Caco-2 (cell line): ENCODE measurements at regions not wholly inside any gene's neighbourhood (a gene's known extent, or its start where the extent isn't known, plus 50 kb on each side); places are given as distances from the start of the nearest gene placed in this dataset.

Source experiments
- BruUV-seq: library from RNA; stranded (reverse); fragments of 400-500 nt; replicated peaks from 2 replicates; lab custom pipeline; 2021; lab: Mats Ljungman, UMichigan
- CTCF ChIA-PET: fragments of 300-600 bp; sonication (Branson Sonifier 250); formaldehyde crosslinking; loops from one replicate; lab custom pipeline; 2022; ENCODE audit warnings: antibody characterized with exemption; lab: Charles Lee
- POLR2A ChIA-PET: fragments of 300-600 bp; sonication (Branson Sonifier 250); formaldehyde crosslinking; loops from one replicate; lab custom pipeline; 2022; ENCODE audit warnings: antibody characterized with exemption; lab: Charles Lee
- DNase-seq, 2 experiments: peaks; one replicate each; pipeline versions ENCODE4 v3.0.0 to v3.0.0-alpha.2; 2020 to 2022
- H3K27me3 ChIP-seq: replicated peaks from 2 replicates; pipeline ENCODE4 v1.6.0; 2011; ENCODE audit warnings: low read length; ENCODE audit not compliant: control insufficient read depth, insufficient read depth
- H3K36me3 ChIP-seq: 2 replicates; pipeline ENCODE4 v1.5.1; 2011; ENCODE audit warnings: low read length; ENCODE audit not compliant: control insufficient read depth, insufficient read depth
- H3K4me1 ChIP-seq: fragments of 250-450 bp; sonication (Bioruptor Pico); 2 replicates; pipeline ENCODE4 v1.5.1; 2020; ENCODE audit warnings: mild to moderate bottlenecking
- H3K4me3 ChIP-seq: 2 replicates; pipeline ENCODE4 v1.5.1; 2011; ENCODE audit warnings: low read depth, mild to moderate bottlenecking, control low read depth, low read length
- H3K9me3 ChIP-seq: fragments of 250-450 bp; sonication (Bioruptor Pico); 2 replicates; pipeline ENCODE4 v1.5.1; 2020; ENCODE audit warnings: mild to moderate bottlenecking, moderate library complexity
- H3K27ac Mint-ChIP-seq: one replicate; pipeline ENCODE4 v1.8.0; 2022; ENCODE audit warnings: mixed read lengths; ENCODE audit not compliant: unreplicated experiment
- H3K27me3 Mint-ChIP-seq: one replicate; pipeline ENCODE4 v1.8.0; 2022; ENCODE audit warnings: mixed read lengths; ENCODE audit not compliant: insufficient read depth, unreplicated experiment
- H3K36me3 Mint-ChIP-seq: one replicate; pipeline ENCODE4 v1.8.0; 2022; ENCODE audit warnings: mild to moderate bottlenecking, mixed read lengths; ENCODE audit not compliant: insufficient read depth, unreplicated experiment
- H3K4me1 Mint-ChIP-seq: one replicate; pipeline ENCODE4 v1.8.0; 2022; ENCODE audit warnings: low read depth, mixed read lengths; ENCODE audit not compliant: unreplicated experiment
- H3K4me3 Mint-ChIP-seq: one replicate; pipeline ENCODE4 v1.8.0; 2022; ENCODE audit warnings: mild to moderate bottlenecking, moderate library complexity, mixed read lengths; ENCODE audit not compliant: unreplicated experiment
- H3K9me3 Mint-ChIP-seq: one replicate; pipeline ENCODE4 v1.8.0; 2022; ENCODE audit warnings: mixed read lengths; ENCODE audit not compliant: unreplicated experiment
- intact Hi-C: fragments of 100-400 bp; cut with micrococcal nuclease; formaldehyde crosslinking; loops from one replicate; pipeline ENCODE4 v1.10.0; 2022; ENCODE audit not compliant: unreplicated experiment
- TF ChIP-seq, protein P1 (sequence below), 2 experiments: fragments of 200-600 bp in 1 of 2; IDR thresholded peaks; 1 replicate in 1 of 2; 2 replicates in 1 of 2; pipeline versions ENCODE4 v1.5.1 to v1.8.0; 2011 to 2022; ENCODE audit warnings: antibody characterized with exemption in 1 of 2, control low read depth in 1 of 2, inconsistent platforms in 1 of 2, low read depth in 1 of 2, low read length in 1 of 2, mild to moderate bottlenecking in 1 of 2, moderate library complexity in 1 of 2; ENCODE audit not compliant: insufficient read depth in 1 of 2, severe bottlenecking in 1 of 2, unreplicated experiment in 1 of 2

DNA sequence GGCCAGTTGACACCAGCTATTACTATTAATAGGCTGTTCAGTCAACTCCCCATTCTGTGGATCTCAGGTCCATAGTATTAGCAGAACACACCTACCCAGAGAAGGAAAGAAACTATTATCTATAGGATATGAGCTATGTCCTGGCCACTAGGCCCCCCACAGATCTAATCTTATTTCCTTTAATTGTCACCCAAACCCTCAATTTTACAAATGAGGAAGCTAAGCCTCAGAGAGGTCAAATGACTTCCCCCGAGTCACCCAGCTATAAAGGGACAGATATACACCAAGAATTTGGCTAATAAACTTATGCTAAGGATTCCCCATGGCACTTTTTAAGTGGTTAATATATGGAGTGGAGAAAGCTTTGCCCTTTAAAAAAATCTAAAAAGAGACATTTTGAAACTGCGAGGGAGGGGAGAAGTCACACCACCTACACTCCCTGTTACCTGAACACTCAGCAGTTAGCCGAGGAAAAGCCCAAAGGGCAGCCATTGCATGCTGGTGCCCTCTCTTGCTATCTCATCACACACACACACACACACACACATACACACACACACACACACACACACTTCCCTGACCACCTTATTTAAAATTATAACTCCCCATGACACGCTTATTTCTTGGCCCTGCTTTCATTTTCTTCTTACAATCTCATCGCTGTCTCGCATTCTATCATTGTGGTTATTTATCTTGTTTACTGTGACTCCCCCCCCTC is 157.0 kb upstream of the ADO start:
- no peaks in the 10 kb centered on the region for H3K9me3 ChIP-seq
- no peak for DNase-seq
- H3K36me3 Mint-ChIP-seq = no peaks in the 10 kb centered on the region
- H3K36me3 ChIP-seq = no peaks in the 10 kb centered on the region
- H3K4me3 ChIP-seq = no peak overlapping the region
- CTCF ChIA-PET = no interaction called here
- intact Hi-C loops = no loop called here
- no TSS peak for BruUV-seq
- no peaks in the 10 kb centered on the region for H3K4me1 ChIP-seq
- H3K4me1 Mint-ChIP-seq = no peaks in the 10 kb centered on the region
- peaks cover 9% of the 10 kb centered on the region for H3K27me3 Mint-ChIP-seq
- no peak overlapping the region for H3K4me3 Mint-ChIP-seq
- H3K9me3 Mint-ChIP-seq = no peaks in the 10 kb centered on the region
- POLR2A ChIA-PET = no interaction called here
- TF ChIP-seq, protein P1, sequence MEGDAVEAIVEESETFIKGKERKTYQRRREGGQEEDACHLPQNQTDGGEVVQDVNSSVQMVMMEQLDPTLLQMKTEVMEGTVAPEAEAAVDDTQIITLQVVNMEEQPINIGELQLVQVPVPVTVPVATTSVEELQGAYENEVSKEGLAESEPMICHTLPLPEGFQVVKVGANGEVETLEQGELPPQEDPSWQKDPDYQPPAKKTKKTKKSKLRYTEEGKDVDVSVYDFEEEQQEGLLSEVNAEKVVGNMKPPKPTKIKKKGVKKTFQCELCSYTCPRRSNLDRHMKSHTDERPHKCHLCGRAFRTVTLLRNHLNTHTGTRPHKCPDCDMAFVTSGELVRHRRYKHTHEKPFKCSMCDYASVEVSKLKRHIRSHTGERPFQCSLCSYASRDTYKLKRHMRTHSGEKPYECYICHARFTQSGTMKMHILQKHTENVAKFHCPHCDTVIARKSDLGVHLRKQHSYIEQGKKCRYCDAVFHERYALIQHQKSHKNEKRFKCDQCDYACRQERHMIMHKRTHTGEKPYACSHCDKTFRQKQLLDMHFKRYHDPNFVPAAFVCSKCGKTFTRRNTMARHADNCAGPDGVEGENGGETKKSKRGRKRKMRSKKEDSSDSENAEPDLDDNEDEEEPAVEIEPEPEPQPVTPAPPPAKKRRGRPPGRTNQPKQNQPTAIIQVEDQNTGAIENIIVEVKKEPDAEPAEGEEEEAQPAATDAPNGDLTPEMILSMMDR (IDR thresholded peaks at IDR 0.05; ENCODE audit: insufficient read depth in 1 of 2, low read depth in 1 of 2, low read length in 1 of 2, severe bottlenecking in 1 of 2, unreplicated experiment in 1 of 2) = no peak
- no peak overlapping the region for H3K27ac Mint-ChIP-seq
- H3K27me3 ChIP-seq = no peaks in the 10 kb centered on the region; the same call in 1 of the 2 replicates

DNA sequence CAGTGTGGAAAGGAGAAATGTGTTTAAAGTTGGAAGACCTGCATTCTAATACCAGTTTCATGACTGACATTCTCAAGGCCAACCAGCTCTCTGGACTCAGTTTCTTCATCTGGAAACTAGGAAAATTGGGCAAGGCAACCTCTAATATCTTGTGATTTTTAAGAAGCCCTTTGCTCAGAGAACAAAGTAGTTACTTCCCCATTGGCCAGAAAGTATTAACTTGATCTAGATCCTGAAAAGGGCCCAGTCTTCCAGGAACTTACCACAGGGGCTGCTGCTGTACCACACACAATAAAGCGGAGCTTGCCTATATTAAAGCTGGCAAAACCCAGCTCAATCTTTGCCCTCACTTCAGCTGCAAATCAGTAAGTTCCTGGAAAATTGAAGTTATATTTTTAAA is 155.6 kb upstream of the ADO start:
- TF ChIP-seq, protein P1 (IDR thresholded peaks at IDR 0.05; ENCODE audit: insufficient read depth in 1 of 2, low read depth in 1 of 2, low read length in 1 of 2, severe bottlenecking in 1 of 2, unreplicated experiment in 1 of 2) = no peak
- Mint-ChIP-seq H3K9me3 (no peaks in the 10 kb centered on the region), H3K4me3 (no peak overlapping the region), H3K4me1 (no peaks in the 10 kb centered on the region), H3K27me3 (peaks cover 5% of the 10 kb centered on the region), H3K27ac (no peak overlapping the region), H3K36me3 (no peaks in the 10 kb centered on the region)
- BruUV-seq = no TSS peak
- Histone ChIP-seq H3K4me3 (no peak overlapping the region), H3K27me3 (no peaks in the 10 kb centered on the region; the same call in 1 of the 2 replicates), H3K9me3 (no peaks in the 10 kb centered on the region), H3K36me3 (no peaks in the 10 kb centered on the region), H3K4me1 (no peaks in the 10 kb centered on the region)
- no peak for DNase-seq
- POLR2A ChIA-PET = no interaction called here
- CTCF ChIA-PET = interaction anchor here (0.6 kb wide), 1 partner anchor 495 kb away, joined by 3 read pairs; no protein-coding TSS in a partner anchor
- intact Hi-C loops = no loop called here

DNA sequence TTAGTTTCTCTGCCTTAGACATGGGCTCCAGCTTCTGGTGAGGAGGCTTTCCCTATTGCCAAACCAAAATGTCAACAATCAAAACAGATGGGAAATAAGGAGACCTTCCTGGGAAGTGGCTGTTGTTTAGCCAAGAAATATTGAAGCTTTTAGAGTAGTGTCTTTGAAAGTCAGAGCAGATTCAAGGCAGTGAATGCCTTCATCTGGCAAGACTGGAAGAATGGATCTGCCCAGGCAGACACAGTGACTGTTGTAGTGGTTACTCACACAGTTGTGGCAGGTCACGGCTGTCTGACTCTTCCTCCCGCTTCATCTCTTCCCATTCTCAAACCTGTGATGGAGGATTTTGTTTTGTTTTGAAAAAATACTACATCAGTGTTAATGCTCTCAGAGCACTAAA is 154.1 kb upstream of the ADO start:
- H3K4me3 ChIP-seq = no peak overlapping the region
- ChIA-PET CTCF (no interaction called here), POLR2A (no interaction called here)
- H3K27me3 Mint-ChIP-seq = peaks cover 9% of the 10 kb centered on the region
- no peak for DNase-seq
- H3K9me3 Mint-ChIP-seq = no peaks in the 10 kb centered on the region
- BruUV-seq = no TSS peak
- no peaks in the 10 kb centered on the region; the same call in 1 of the 2 replicates for H3K27me3 ChIP-seq
- no peak overlapping the region for H3K4me3 Mint-ChIP-seq
- no peaks in the 10 kb centered on the region for H3K4me1 ChIP-seq
- intact Hi-C loops = no loop called here
- H3K36me3 ChIP-seq = no peaks in the 10 kb centered on the region
- no peaks in the 10 kb centered on the region for H3K36me3 Mint-ChIP-seq
- no peaks in the 10 kb centered on the region for H3K4me1 Mint-ChIP-seq
- H3K9me3 ChIP-seq = no peaks in the 10 kb centered on the region
- H3K27ac Mint-ChIP-seq = no peak overlapping the region
- TF ChIP-seq, protein P1 (IDR thresholded peaks at IDR 0.05; ENCODE audit: insufficient read depth in 1 of 2, low read depth in 1 of 2, low read length in 1 of 2, severe bottlenecking in 1 of 2, unreplicated experiment in 1 of 2) = no peak
